NCI-H69 (cell line): ENCODE measurements at regions not wholly inside any gene's neighbourhood (a gene's known extent, or its start where the extent isn't known, plus 50 kb on each side); places are given as distances from the start of the nearest gene placed in this dataset.

ENCODE experiments used
- DNase-seq: peaks from one replicate; lab custom pipeline; 2025; lab: John Stamatoyannopoulos, UW

DNA sequence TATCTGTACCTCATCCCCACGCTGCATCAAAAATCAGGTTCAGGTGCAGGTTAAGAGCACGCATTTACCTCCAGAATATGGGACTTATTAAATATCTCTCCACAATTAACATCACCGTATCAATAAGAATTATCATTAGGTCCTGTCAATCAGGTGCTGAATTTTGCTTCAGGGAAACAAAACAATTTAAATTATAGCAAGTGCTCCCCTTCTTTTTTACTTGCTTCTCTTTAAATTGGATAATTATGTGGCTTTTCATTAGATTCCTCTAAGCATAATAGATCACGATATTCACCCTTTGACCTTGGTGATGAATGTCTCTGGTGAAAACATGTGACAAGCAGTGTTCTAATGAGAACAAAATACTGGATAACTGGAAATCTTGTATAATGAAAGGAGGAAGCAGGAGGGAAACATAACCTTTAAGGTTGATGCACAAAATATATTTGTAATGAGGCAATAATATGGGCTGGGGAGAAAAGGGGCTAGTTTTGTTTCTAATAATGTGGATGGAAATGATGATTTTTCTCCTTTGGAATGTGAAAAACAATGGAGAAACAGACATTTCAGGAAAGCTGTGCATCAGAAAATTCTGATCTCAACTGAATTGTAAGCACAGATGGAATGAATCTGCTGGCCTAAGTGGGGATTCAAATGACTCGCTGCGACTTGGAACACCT lies 166.9 kb downstream of the SNX10 start:
- DNase-seq, result no peak

- DNase-seq, result no peak
Measured at GRCh38 chr7:26459540-26460193, 168.0 kb downstream of the SNX10 start.

DNA sequence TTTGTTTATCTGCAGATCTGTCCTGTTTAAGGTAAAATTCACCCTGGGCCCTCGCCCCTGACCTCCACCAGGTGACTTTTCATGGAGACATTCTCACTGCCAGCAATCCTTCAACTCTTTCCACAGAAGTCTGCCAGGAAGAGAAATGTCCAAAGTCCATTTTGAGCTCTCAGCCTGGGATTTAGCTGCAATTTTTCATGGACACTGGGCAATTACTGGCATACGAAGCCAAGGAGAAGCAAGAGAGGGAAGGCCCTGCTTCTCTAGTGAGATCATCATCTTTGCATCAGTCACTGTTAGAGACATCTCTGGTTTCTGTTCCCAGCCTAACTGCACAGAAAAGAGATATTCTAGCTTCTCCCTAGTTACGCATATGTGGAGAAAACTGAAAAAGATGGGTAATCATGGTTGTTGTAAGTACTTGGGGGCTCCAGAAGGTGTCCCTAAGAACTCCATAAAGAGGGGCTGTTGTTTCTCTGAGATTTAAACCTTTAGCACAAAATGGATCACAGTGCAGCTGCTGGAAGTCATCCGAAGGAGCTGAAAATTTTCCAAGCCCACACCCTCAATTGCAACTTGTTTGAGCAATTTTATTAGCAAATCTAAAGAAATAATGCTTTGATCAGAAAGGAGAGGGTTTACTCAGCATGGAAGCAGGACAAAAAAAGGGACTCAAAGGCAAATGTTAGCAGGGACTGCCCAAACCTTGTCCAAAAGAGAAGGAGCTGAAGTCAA lies 168.9 kb downstream of the SNX10 start:
- DNase-seq, result no peak

- no peak for DNase-seq
Measured at GRCh38 chr7:26461518-26461917, 169.9 kb downstream of the SNX10 start.

GRCh38 chr7:26466007-26466406 lies 174.3 kb downstream of the SNX10 start:
- no peak for DNase-seq

GRCh38 chr7:26467104-26467503 lies 175.4 kb downstream of the SNX10 start:
- DNase-seq, result no peak

GRCh38 chr7:26467541-26467940 lies 175.9 kb downstream of the SNX10 start:
- DNase-seq, result no peak

DNA sequence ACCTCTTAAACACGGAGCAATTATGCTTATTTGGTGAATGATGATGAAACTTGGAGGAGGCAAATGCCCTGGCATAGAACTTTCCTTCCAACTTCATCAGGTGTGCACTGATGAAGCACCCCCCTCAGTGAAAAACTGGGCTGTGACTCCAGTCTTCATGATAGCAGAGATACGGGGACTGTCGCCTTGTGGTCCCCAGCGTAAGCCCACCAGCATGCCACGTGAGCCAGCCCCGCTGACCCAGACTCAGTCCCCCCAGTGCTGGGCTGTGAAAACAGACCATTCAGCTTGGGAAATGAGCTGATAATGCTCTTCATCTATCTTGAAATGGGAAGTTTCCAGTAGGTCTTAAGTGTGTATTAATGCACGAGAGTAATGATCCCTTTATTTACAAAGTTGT lies 177.0 kb downstream of the SNX10 start:
- DNase-seq, result no peak

GRCh38 chr7:26469188-26469587 lies 177.5 kb downstream of the SNX10 start:
- DNase-seq, result no peak

GRCh38 chr7:26470691-26471090 lies 179.0 kb downstream of the SNX10 start:
- DNase-seq, result no peak

DNA sequence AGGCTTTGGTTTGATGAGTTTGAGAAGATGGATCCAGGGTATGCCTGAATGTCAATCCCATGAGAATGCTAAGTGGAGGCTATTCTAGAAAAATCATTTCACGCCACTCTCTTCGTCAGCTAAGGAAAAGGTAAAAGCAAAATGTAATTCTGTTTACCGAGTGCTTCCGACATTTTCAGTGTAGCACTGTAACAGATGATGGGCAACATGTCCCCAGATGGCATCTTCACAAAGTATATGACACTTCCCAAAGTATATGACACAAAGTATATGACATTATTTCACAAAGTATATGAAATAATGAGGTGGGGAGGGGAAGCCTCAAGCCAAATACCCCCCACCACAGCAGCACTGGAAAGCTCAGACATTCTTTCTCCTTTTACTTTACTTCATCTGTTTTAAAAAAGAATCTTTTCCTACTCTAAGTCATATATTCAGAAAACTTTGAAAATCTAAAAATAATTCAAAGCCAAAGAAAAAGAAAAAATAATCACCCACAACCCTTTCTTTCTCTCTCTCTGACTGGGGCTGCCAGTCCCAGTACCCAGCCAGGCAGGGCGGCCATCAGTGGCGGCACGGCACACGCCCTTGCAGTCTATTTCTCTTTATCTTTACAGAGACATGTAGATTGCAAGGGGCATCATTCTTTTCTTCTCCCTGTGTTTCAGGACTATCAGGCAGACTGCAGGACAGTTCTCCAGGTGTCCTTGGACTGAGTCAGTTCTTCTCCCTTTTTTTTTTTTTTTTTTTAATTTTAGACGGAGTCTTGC lies 179.8 kb downstream of the SNX10 start:
- DNase-seq, result no peak

GRCh38 chr7:26472971-26473370 lies 181.3 kb downstream of the SNX10 start:
- DNase-seq, result no peak

DNA sequence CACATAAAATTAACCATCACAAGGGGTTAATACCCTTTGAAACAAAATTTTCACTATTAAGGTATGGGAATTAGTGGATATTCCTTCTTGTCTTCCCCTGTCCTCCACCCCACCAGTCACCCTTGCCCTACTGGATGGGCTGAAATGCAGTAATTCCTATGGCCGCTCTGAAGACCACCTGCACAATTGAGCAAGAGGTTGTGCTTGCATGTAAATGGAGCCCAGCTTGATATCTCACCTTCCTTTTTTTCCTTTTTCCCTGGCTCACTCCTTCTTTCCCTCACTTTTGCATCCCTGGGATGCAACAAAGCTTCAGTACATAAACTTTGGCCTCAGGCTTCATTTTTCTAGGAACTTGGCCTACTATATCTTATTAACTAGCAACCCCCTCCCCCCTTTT lies 184.6 kb downstream of the SNX10 start:
- DNase-seq, result no peak

GRCh38 chr7:26477381-26477990 lies 185.8 kb downstream of the SNX10 start:
- DNase-seq, result peak; percentile 19

- DNase-seq, result no peak
Measured at GRCh38 chr7:26478550-26478949, 186.9 kb downstream of the SNX10 start.

GRCh38 chr7:26479581-26479980 lies 187.9 kb downstream of the SNX10 start:
- no peak for DNase-seq

DNA sequence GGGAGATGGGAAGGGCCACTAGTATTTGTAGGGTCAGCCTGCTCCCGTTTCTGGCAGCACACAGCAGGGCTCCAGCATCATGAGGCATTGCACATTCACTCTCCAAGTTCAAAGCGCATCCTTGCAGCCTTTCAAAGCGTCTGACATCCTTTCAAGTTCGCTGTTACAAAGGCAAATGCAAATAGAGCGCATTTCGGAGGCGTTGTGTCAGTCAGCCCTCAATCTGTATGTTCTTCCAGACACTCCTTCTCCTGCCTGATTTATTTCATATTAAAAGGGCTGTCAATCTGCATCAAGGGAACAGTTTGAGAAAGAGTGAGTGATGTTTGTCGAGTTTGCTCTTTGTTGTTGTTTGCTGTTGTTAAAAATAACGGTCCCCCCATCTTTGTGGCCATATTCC lies 188.5 kb downstream of the SNX10 start:
- DNase-seq, result no peak

DNA sequence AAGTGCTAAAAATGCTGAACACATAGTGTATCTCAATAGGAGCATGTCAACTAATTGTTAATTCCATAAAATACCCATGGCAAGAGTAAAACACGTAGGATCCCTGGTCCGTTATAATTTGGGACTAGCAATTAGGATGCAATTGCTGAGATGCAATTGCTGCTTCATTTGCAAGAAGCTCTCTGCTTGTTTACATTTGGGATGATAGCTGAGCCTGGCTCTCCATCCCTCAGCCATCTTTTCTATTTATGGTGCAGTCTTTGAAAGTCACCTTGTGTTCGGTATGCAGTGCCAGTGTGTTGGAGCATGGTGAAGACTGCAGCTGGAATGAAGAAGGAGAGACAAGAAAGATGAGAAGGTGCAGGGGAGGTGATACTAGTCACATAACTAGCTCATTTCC lies 191.3 kb downstream of the SNX10 start:
- peak; percentile 44 for DNase-seq

DNA sequence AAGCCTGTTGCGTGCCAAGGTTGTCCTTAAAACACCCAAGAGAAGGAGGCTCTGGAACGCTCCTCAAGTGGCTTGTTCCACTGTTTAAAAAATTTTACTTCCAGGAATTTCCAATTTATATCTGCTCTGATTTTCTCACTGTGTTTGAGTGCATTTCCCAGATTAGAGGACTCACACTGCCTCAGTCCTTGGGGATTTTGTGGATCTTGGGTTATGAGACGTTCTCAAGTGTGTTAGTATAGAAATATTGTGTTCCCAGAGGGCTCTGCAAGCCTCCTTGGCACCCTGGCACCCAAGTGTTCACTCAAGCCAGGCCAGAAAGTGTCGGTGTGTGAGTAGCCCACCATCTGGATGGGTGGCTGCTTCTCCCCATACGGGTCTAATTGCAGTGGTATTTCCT lies 192.2 kb downstream of the SNX10 start:
- no peak for DNase-seq

- DNase-seq, result peak; percentile 75
Measured at GRCh38 chr7:26485367-26485934, 193.8 kb downstream of the SNX10 start.

DNA sequence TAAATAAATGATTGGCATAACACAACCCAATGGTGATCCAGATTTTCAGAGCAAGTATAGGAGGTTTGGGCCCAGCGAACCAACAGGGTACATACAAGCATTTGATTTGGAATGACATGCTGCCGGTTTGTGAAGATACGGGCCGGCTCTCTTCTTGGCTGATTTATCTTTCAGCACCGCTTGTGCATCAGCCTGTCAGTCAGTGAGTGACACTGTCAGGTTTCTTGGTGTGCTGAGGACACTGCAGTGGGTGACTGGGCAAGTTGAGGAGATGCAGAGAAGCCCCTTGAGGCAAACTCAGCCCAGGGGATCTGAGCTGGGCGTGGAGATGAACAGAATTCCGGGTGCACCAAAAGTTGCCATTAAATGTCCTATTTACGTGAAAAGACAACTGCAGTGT lies 194.5 kb downstream of the SNX10 start:
- DNase-seq, result no peak
